Liver (tissue), 7 donors: ENCODE measurements at regions not wholly inside any gene's neighbourhood (a gene's known extent, or its start where the extent isn't known, plus 50 kb on each side); places are given as distances from the start of the nearest gene placed in this dataset.

Experiments used
- DNase-seq: peaks from one replicate; pipeline ENCODE4 v3.0.0-alpha.2; 2017; ENCODE audit warnings: low spot score
- H3K27ac ChIP-seq, 2 donors: one replicate each; pipeline ENCODE4 v1.7.0; 2013; ENCODE audit warnings: inconsistent platforms in 2 of 2, low read length in 2 of 2, control low read depth in 1 of 2, low read depth in 1 of 2, mild to moderate bottlenecking in 1 of 2
- H3K27me3 ChIP-seq, 4 donors: one replicate each; pipeline versions ENCODE4 v1.6.1 to v1.7.0; 2013; ENCODE audit warnings: low read length in 3 of 4, inconsistent platforms in 1 of 4, mild to moderate bottlenecking in 1 of 4, moderate library complexity in 1 of 4; ENCODE audit not compliant: control insufficient read depth in 4 of 4, insufficient read depth in 4 of 4
- H3K36me3 ChIP-seq, 4 donors: one replicate each; pipeline versions ENCODE4 v1.6.1 to v1.7.0; 2013; ENCODE audit warnings: low read length in 3 of 4, mild to moderate bottlenecking in 3 of 4, low read depth in 1 of 4, moderate library complexity in 1 of 4; ENCODE audit not compliant: control insufficient read depth in 4 of 4, insufficient read depth in 3 of 4
- H3K4me1 ChIP-seq, 4 donors: one replicate each; pipeline versions ENCODE4 v1.6.1 to v1.7.0; 2013; ENCODE audit warnings: low read length in 3 of 4, mild to moderate bottlenecking in 3 of 4, moderate library complexity in 1 of 4; ENCODE audit not compliant: control insufficient read depth in 4 of 4, insufficient read depth in 4 of 4
- H3K4me3 ChIP-seq, 3 donors: one replicate each; pipeline versions ENCODE4 v1.6.1 to v1.7.0; 2013; ENCODE audit warnings: low read length in 3 of 3, control low read depth in 1 of 3, low read depth in 1 of 3, mild to moderate bottlenecking in 1 of 3
- H3K9ac ChIP-seq, 2 donors: one replicate each; pipeline ENCODE4 v1.7.0; 2013; ENCODE audit warnings: low read length in 2 of 2, mild to moderate bottlenecking in 2 of 2, moderate library complexity in 2 of 2, control low read depth in 1 of 2, low read depth in 1 of 2
- H3K9me3 ChIP-seq, 4 donors: one replicate each; pipeline versions ENCODE4 v1.6.1 to v1.7.0; 2013; ENCODE audit warnings: low read length in 3 of 4; ENCODE audit not compliant: control insufficient read depth in 4 of 4
- ATF3 ChIP-seq: IDR thresholded peaks from 2 replicates; pipeline ENCODE4 v1.6.1; 2016; ENCODE audit warnings: antibody characterized with exemption
- EGR1 ChIP-seq, 2 donors: IDR thresholded peaks; 2 replicates each; pipeline ENCODE4 v1.6.1; 2016 to 2018; ENCODE audit warnings: antibody characterized with exemption in 2 of 2, low read depth in 2 of 2
- FOXA1 ChIP-seq: IDR thresholded peaks from 2 replicates; pipeline ENCODE4 v1.6.1; 2016; ENCODE audit warnings: antibody characterized with exemption
- FOXA2 ChIP-seq: IDR thresholded peaks from 2 replicates; pipeline ENCODE4 v1.6.1; 2016; ENCODE audit warnings: antibody characterized with exemption
- GABPA ChIP-seq, 2 donors: IDR thresholded peaks in 1 of 2; conservative IDR thresholded peaks in 1 of 2; 2 replicates each; pipeline ENCODE4 v1.6.1; 2016; ENCODE audit warnings: antibody characterized with exemption in 2 of 2, mild to moderate bottlenecking in 1 of 2, moderate library complexity in 1 of 2
- HNF4A ChIP-seq, 2 donors: conservative IDR thresholded peaks; 2 replicates each; pipeline ENCODE4 v1.6.1; 2016; ENCODE audit warnings: antibody characterized with exemption in 2 of 2, mild to moderate bottlenecking in 2 of 2
- HNF4G ChIP-seq: IDR thresholded peaks from 2 replicates; pipeline ENCODE4 v1.6.1; 2016; ENCODE audit warnings: antibody characterized with exemption
- JUND ChIP-seq, 2 donors: IDR thresholded peaks; 2 replicates each; pipeline ENCODE4 v1.6.1; 2016; ENCODE audit warnings: antibody characterized with exemption in 2 of 2
- MAX ChIP-seq: IDR thresholded peaks from 2 replicates; pipeline ENCODE4 v1.6.1; 2016; ENCODE audit warnings: antibody characterized with exemption
- NR2F2 ChIP-seq: IDR thresholded peaks from 2 replicates; pipeline ENCODE4 v1.6.1; 2016; ENCODE audit warnings: antibody characterized with exemption
- RAD21 ChIP-seq, 2 donors: IDR thresholded peaks; 2 replicates each; pipeline ENCODE4 v1.6.1; 2016; ENCODE audit warnings: antibody characterized with exemption in 2 of 2, mild to moderate bottlenecking in 2 of 2
- RXRA ChIP-seq, 2 donors: IDR thresholded peaks; 2 replicates each; pipeline ENCODE4 v1.6.1; 2017 to 2018; ENCODE audit warnings: antibody characterized with exemption in 2 of 2, mild to moderate bottlenecking in 1 of 2
- SP1 ChIP-seq: IDR thresholded peaks from 2 replicates; pipeline ENCODE4 v1.6.1; 2018; ENCODE audit warnings: antibody characterized with exemption, mild to moderate bottlenecking
- TAF1 ChIP-seq: conservative IDR thresholded peaks from 2 replicates; pipeline ENCODE4 v1.6.1; 2016; ENCODE audit warnings: antibody characterized with exemption, mild to moderate bottlenecking
- YY1 ChIP-seq: IDR thresholded peaks from 2 replicates; pipeline ENCODE4 v1.6.1; 2016; ENCODE audit warnings: antibody characterized with exemption, mild to moderate bottlenecking
- ZBTB33 ChIP-seq: IDR thresholded peaks from 2 replicates; pipeline ENCODE4 v1.6.1; 2016; ENCODE audit warnings: antibody characterized with exemption
- WGBS: extraction: QIAGEN DNeasy Blood & Tissue Kit; methylation state at CpG from one replicate; pipeline ENCODE4 v1.1.7; 2013; 5-methylcytosine and 5-hydroxymethylcytosine counted together
- donor health status: healthy.
- donor health status: healthy.
- donor health status: healthy.
- donor health status: healthy.

- no peaks in the 10 kb centered on the region for H3K9me3 ChIP-seq
- no peak overlapping the region for H3K27ac ChIP-seq
- H3K36me3 ChIP-seq, result no peaks in the 10 kb centered on the region
- no peak overlapping the region for H3K9ac ChIP-seq
- peaks cover 0 to 2% (median 0%) of the 10 kb centered on the region in 4 donors for H3K4me1 ChIP-seq
- no peak overlapping the region for H3K4me3 ChIP-seq
- WGBS, result 81% methylated on average over 2 of the region's 2 CpGs
- no peak for DNase-seq
- TF ChIP-seq JUND (IDR thresholded peaks at IDR 0.05), result no peak
- TF ChIP-seq EGR1 (IDR thresholded peaks at IDR 0.05; ENCODE audit: low read depth in 2 of 2), result no peak
- peaks cover 0 to 3% (median 0%) of the 10 kb centered on the region in 4 donors for H3K27me3 ChIP-seq
Observed at GRCh38 chrX:13433298-13433605, 113.4 kb upstream of the ATXN3L start.

- no peak for DNase-seq
- Histone ChIP-seq H3K4me1 (peaks cover 0 to 2% (median 0%) of the 10 kb centered on the region in 4 donors), H3K9me3 (no peaks in the 10 kb centered on the region), H3K36me3 (no peaks in the 10 kb centered on the region), H3K27me3 (peaks cover 0 to 3% (median 0%) of the 10 kb centered on the region in 4 donors), H3K9ac (no peak overlapping the region), H3K27ac (no peak overlapping the region), H3K4me3 (no peak overlapping the region)
- 71% methylated on average over 4 of the region's 4 CpGs for WGBS
- TF ChIP-seq MAX (no peak), FOXA1 (no peak), RAD21 (IDR thresholded peaks at IDR 0.05) (peak in 1 of 2 donors; percentile 10), EGR1 (IDR thresholded peaks at IDR 0.05; ENCODE audit: low read depth in 2 of 2) (no peak)
Observed at GRCh38 chrX:13432414-13433297, 112.8 kb upstream of the ATXN3L start.

GRCh38 chrX:13430136-13430827 lies 110.4 kb upstream of the ATXN3L start:
- H3K9me3 ChIP-seq, result no peaks in the 10 kb centered on the region

GRCh38 chrX:13428053-13428786 lies 108.4 kb upstream of the ATXN3L start:
- Histone ChIP-seq H3K9me3 (no peaks in the 10 kb centered on the region), H3K4me3 (no peak overlapping the region), H3K9ac (no peak overlapping the region), H3K36me3 (no peaks in the 10 kb centered on the region), H3K27ac (no peak overlapping the region), H3K27me3 (no peaks in the 10 kb centered on the region), H3K4me1 (peaks cover 0 to 2% (median 0%) of the 10 kb centered on the region in 4 donors)
- WGBS, result 44% methylated on average over 5 of the region's 5 CpGs
- TF ChIP-seq ZBTB33, result no peak
- TF ChIP-seq MAX, result no peak
- no peak for TF ChIP-seq YY1
- no peak for TF ChIP-seq HNF4A (conservative IDR thresholded peaks at IDR 0.05)
- no peak for TF ChIP-seq JUND (IDR thresholded peaks at IDR 0.05)
- TF ChIP-seq EGR1 (IDR thresholded peaks at IDR 0.05; ENCODE audit: low read depth in 2 of 2), result no peak
- no peak for TF ChIP-seq TAF1
- no peak for TF ChIP-seq GABPA (IDR thresholded peaks at IDR 0.05 in 1 of 2, conservative IDR thresholded peaks at IDR 0.05 in 1 of 2)
- no peak for TF ChIP-seq HNF4G
- no peak for TF ChIP-seq FOXA1
- TF ChIP-seq RXRA (IDR thresholded peaks at IDR 0.05), result no peak
- no peak for TF ChIP-seq SP1
- TF ChIP-seq ATF3, result no peak
- no peak for DNase-seq

More at GRCh38 chrX:13430136-13430827, 110.4 kb upstream of the ATXN3L start:
- DNase-seq, result no peak
- Histone ChIP-seq H3K9ac (no peak overlapping the region), H3K36me3 (no peaks in the 10 kb centered on the region), H3K27ac (no peak overlapping the region), H3K4me1 (peaks cover 0 to 2% (median 0%) of the 10 kb centered on the region in 4 donors), H3K4me3 (no peak overlapping the region), H3K27me3 (no peaks in the 10 kb centered on the region)
- 92% methylated on average over 6 of the region's 6 CpGs for WGBS
- TF ChIP-seq EGR1 (IDR thresholded peaks at IDR 0.05; ENCODE audit: low read depth in 2 of 2), result no peak
- TF ChIP-seq FOXA1, result no peak
- no peak for TF ChIP-seq GABPA (IDR thresholded peaks at IDR 0.05 in 1 of 2, conservative IDR thresholded peaks at IDR 0.05 in 1 of 2)
- TF ChIP-seq SP1, result no peak
- no peak for TF ChIP-seq FOXA2
- no peak for TF ChIP-seq HNF4G
- no peak for TF ChIP-seq RXRA (IDR thresholded peaks at IDR 0.05)
- no peak for TF ChIP-seq RAD21 (IDR thresholded peaks at IDR 0.05)
- TF ChIP-seq NR2F2, result no peak
- no peak for TF ChIP-seq YY1
